Transverse colon (tissue), 4 donors: ENCODE measurements at regions not wholly inside any gene's neighbourhood (a gene's known extent, or its start where the extent isn't known, plus 50 kb on each side); places are given as distances from the start of the nearest gene placed in this dataset.

Experiments used
- DNase-seq: peaks from one replicate; pipeline ENCODE4 v3.0.0-alpha.2; 2019
- H3K27ac ChIP-seq, 4 donors: fragments of 200-600 bp; sonication (generic); 2 replicates each; pipeline ENCODE4 v1.5.1; 2016 to 2018; ENCODE audit warnings: inconsistent platforms in 4 of 4
- H3K27me3 ChIP-seq: fragments of 200-600 bp; sonication (generic); 2 replicates; pipeline ENCODE4 v1.5.1; 2017; ENCODE audit warnings: inconsistent platforms
- H3K36me3 ChIP-seq, 4 donors: fragments of 200-600 bp; sonication (generic); 2 replicates each; pipeline ENCODE4 v1.5.1; 2017 to 2019; ENCODE audit warnings: inconsistent platforms in 4 of 4
- H3K4me1 ChIP-seq, 4 donors: fragments of 200-600 bp; sonication (generic); 2 replicates each; pipeline ENCODE4 v1.5.1; 2017 to 2020; ENCODE audit warnings: inconsistent platforms in 4 of 4
- H3K4me3 ChIP-seq, 4 donors: fragments of 200-600 bp; sonication (generic); 1 replicate in 1 of 4; 2 replicates in 3 of 4; pipeline versions ENCODE4 v1.5.1 to v1.6.1; 2017 to 2019; ENCODE audit warnings: inconsistent platforms in 4 of 4
- H3K9me3 ChIP-seq, 2 donors: fragments of 200-600 bp; sonication (generic); 2 replicates each; pipeline ENCODE4 v1.5.1; 2017 to 2019; ENCODE audit warnings: inconsistent platforms in 2 of 2
- CTCF ChIP-seq, 5 experiments: fragments of 200-600 bp in 3 of 5; fragments of 450-650 bp in 2 of 5; sonication (generic) in 3 of 5; IDR thresholded peaks; 1 replicate in 2 of 5; 2 replicates in 3 of 5; pipeline ENCODE4 v1.5.1; 2016 to 2017; ENCODE audit warnings: antibody characterized with exemption in 5 of 5, inconsistent platforms in 3 of 5, mild to moderate bottlenecking in 2 of 5, moderate library complexity in 1 of 5
- EP300 ChIP-seq: sonication (generic); formaldehyde crosslinking; IDR thresholded peaks from one replicate; pipeline ENCODE4 v1.6.1; 2017; ENCODE audit warnings: antibody characterized with exemption, low read depth
- POLR2A ChIP-seq: fragments of 450-650 bp; IDR thresholded peaks from one replicate; pipeline ENCODE4 v1.6.1; 2016; ENCODE audit warnings: antibody characterized with exemption, mild to moderate bottlenecking, moderate library complexity
- POLR2AphosphoS5 ChIP-seq, 3 donors: sonication (generic); formaldehyde crosslinking; IDR thresholded peaks; one replicate each; pipeline ENCODE4 v1.6.1; 2016; ENCODE audit warnings: antibody characterized with exemption in 3 of 3
- WGBS, 2 donors: methylation state at CpG; one replicate each; pipeline ENCODE4 v1.1.5; 2018; ENCODE audit warnings: low coverage in 1 of 2; 5-methylcytosine and 5-hydroxymethylcytosine counted together
- in situ Hi-C, 4 donors: fragments of 200-750 bp; cut with MboI; loops; one replicate each; pipeline versions ENCODE4 v1.15.0 to v1.15.1; 2017; ENCODE audit warnings: low sequenced_read_pairs in 3 of 4, low pct_ligation_motif_present in 1 of 4, low pct_unique_long_range_greater_than_20kb in 1 of 4
- intact Hi-C: fragments of 100-400 bp; cut with DNase I; formaldehyde crosslinking; loops from one replicate; pipeline ENCODE4 v1.15.1; 2023; ENCODE audit warnings: low total_unique reads

GRCh38 chr1:25146451-25146855 lies 85.8 kb downstream of the SYF2 start:
- H3K4me3 ChIP-seq, result no peak overlapping the region
- intact Hi-C loops, result no loop called here
- in situ Hi-C loops, result no loop called here

GRCh38 chr1:25145775-25146393 lies 86.4 kb downstream of the SYF2 start:
- in situ Hi-C loops, result no loop called here
- Histone ChIP-seq H3K4me3 (no peak overlapping the region), H3K9me3 (no peaks in the 10 kb centered on the region), H3K27me3 (no peaks in the 10 kb centered on the region), H3K4me1 (no peaks in the 10 kb centered on the region), H3K36me3 (no peaks in the 10 kb centered on the region), H3K27ac (no peak overlapping the region)
- WGBS, 2 donors, result 79 to 84% methylated on average over 5 to 17 of the region's 17 CpGs
- DNase-seq, result no peak
- intact Hi-C loops, result no loop called here
- TF ChIP-seq POLR2A (no peak), CTCF (IDR thresholded peaks at IDR 0.05) (no peak), EP300 (no peak), POLR2AphosphoS5 (IDR thresholded peaks at IDR 0.05) (no peak)

More at GRCh38 chr1:25146451-25146855, 85.8 kb downstream of the SYF2 start:
- 40 to 75% methylated on average over 1 to 15 of the region's 15 CpGs for WGBS, 2 donors
- Histone ChIP-seq H3K27ac (no peak overlapping the region), H3K27me3 (no peaks in the 10 kb centered on the region), H3K4me1 (no peaks in the 10 kb centered on the region), H3K36me3 (no peaks in the 10 kb centered on the region), H3K9me3 (no peaks in the 10 kb centered on the region)
- TF ChIP-seq POLR2AphosphoS5 (IDR thresholded peaks at IDR 0.05), result no peak
- TF ChIP-seq POLR2A, result no peak
- TF ChIP-seq EP300, result no peak
- TF ChIP-seq CTCF (IDR thresholded peaks at IDR 0.05), result no peak
- no peak for DNase-seq

- no peaks in the 10 kb centered on the region for H3K4me1 ChIP-seq
- no peak overlapping the region for H3K4me3 ChIP-seq
- WGBS, 2 donors, result 67% methylated on average over 15 of the region's 15 CpGs; no CpG with 5 or more reads in 1 of the 2 donors
- H3K36me3 ChIP-seq, result no peaks in the 10 kb centered on the region
- DNase-seq, result no peak
- peaks cover 4% of the 10 kb centered on the region for H3K27me3 ChIP-seq
- no peaks in the 10 kb centered on the region for H3K9me3 ChIP-seq
- no peak overlapping the region for H3K27ac ChIP-seq
- in situ Hi-C loops, result no loop called here
- intact Hi-C loops, result no loop called here
- TF ChIP-seq EP300, result no peak
- TF ChIP-seq POLR2A, result no peak
- no peak for TF ChIP-seq POLR2AphosphoS5 (IDR thresholded peaks at IDR 0.05)
- TF ChIP-seq CTCF (IDR thresholded peaks at IDR 0.05), result no peak
Measured at GRCh38 chr1:25140073-25140797, 92.1 kb downstream of the SYF2 start.

GRCh38 chr1:25137521-25138395 lies 94.5 kb downstream of the SYF2 start:
- Histone ChIP-seq H3K4me1 (no peaks in the 10 kb centered on the region), H3K27ac (no peak overlapping the region), H3K4me3 (no peak overlapping the region), H3K9me3 (no peaks in the 10 kb centered on the region), H3K27me3 (peaks cover 4% of the 10 kb centered on the region), H3K36me3 (no peaks in the 10 kb centered on the region)
- in situ Hi-C loops (no loop called here), intact Hi-C loops (no loop called here)
- no peak for DNase-seq
- TF ChIP-seq POLR2AphosphoS5 (IDR thresholded peaks at IDR 0.05) (no peak), CTCF (IDR thresholded peaks at IDR 0.05) (no peak), POLR2A (no peak), EP300 (no peak)
- WGBS, 2 donors, result 80 to 93% methylated on average over 1 to 2 of the region's 2 CpGs
